ENCODE measurements at regions not wholly inside any gene's neighbourhood (a gene's known extent, or its start where the extent isn't known, plus 50 kb on each side); places are given as distances from the start of the nearest gene placed in this dataset.

DNA sequence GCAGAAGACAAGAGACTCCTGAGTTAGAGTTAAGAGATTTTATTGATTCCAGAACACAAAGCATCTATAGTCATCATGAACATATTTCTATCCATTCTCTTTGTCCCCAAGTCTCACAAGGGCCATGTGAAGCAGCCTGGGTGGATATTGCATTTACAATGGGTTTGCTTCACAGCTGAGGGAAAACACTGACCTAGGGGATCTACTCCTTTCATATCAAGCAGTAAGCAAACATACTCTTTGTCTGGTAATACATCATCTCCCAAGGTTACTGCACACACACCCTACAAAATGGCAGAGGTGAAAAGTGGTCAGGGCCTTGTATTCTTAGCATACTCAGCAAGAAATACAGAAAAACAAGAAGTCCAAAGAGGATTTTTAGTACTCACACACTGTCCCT lies 267.7 kb upstream of the BCHE start:
- Mint-ChIP-seq H3K27me3 (ENCODE audit: low read depth) (no peaks in the 10 kb centered on the region), H3K4me1 (ENCODE audit: low read depth) (no peaks in the 10 kb centered on the region), H3K36me3 (ENCODE audit: insufficient read depth in 2 of 2) (no peaks in the 10 kb centered on the region), H3K4me3 (no peak overlapping the region), H3K9me3 (peaks cover 2 to 6% of the 10 kb centered on the region in 2 donors), H3K27ac (no peak overlapping the region)
- no peak for ATAC-seq (replicated peaks in 1 of 2)
- no peak for DNase-seq

DNA sequence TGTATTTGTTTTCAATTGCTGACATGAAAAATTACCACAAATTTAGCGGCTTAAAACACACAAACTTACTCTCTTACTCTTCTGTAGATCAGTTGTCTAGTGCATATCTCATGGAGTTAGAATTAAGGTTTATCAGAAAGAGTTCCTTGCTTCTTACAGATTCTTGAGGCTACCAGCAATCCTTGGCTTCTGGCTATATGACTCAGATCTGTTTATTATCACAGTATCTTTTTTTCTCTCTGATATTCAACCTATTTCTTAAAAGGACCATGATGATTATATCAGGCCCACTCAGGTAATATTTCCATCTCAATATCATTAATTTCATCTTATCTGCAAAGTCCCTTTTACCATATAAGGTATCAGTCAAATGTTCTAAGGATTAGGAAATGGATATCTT lies 263.5 kb upstream of the BCHE start:
- H3K9me3 Mint-ChIP-seq: peaks cover 0 to 10% of the 10 kb centered on the region in 2 donors
- DNase-seq: no peak
- H3K27ac Mint-ChIP-seq: no peak overlapping the region
- no peaks in the 10 kb centered on the region for H3K36me3 Mint-ChIP-seq (ENCODE audit: insufficient read depth in 2 of 2)
- no peak overlapping the region for H3K4me3 Mint-ChIP-seq
- no peaks in the 10 kb centered on the region for H3K27me3 Mint-ChIP-seq (ENCODE audit: low read depth)
- H3K4me1 Mint-ChIP-seq (ENCODE audit: low read depth): no peaks in the 10 kb centered on the region
- no peak for ATAC-seq (replicated peaks in 1 of 2)

DNA sequence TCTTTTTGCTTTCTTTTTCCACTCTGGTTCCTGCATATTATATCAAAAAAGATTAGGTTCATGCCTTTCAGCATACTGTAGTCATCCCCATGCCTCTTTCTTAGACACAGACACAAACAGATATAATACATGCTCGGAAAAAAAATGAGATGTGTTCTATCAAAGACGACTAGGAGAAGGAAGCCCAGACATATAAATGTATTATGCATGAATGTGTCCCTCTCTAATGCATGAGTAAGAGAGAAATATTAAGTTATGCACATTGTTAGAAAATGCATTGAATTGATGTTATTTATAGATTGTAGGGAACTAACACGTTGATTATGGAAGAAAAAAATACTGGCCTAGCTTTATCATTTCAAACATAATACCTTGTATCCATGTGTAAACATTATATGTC lies 252.4 kb upstream of the BCHE start:
- ATAC-seq (replicated peaks in 1 of 2) (no peak), DNase-seq (no peak)
- Mint-ChIP-seq H3K4me3 (no peak overlapping the region), H3K27me3 (ENCODE audit: low read depth) (no peaks in the 10 kb centered on the region), H3K27ac (no peak overlapping the region), H3K4me1 (ENCODE audit: low read depth) (no peaks in the 10 kb centered on the region), H3K36me3 (ENCODE audit: insufficient read depth in 2 of 2) (no peaks in the 10 kb centered on the region), H3K9me3 (peaks cover 9 to 10% of the 10 kb centered on the region in 2 donors)

DNA sequence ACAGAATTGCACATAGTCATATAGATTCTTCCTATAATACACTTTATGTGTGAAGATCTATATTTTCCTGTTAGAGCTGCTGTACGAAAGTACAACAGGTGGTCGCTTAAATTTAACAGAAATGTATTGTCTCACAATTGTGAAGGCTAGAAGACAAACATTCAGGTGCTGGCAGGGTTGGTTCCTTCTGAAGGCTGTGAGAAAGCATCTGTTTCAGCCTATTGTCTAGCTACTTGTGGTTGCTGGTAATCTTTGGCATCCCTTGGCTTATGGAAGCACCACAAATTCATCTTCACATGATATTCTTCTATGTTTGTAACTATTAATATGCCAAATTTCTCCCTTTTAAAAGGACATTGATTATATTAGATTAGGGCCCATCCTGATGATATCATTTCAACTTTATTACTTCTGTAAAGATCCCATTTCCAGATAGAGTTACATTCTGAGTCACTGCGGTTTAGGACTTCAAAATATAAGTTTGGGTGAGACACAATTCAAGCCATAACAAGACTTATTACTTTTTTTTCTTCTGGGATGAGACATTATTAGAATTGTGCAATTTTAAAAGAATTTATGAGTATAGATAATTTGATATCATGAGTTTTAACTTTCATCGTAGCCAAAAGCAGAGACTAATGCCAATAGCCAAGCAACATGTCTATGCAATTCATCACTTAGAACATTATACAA lies 248.1 kb upstream of the BCHE start:
- no peaks in the 10 kb centered on the region for H3K4me1 Mint-ChIP-seq (ENCODE audit: low read depth)
- H3K4me3 Mint-ChIP-seq: no peak overlapping the region
- DNase-seq: no peak
- H3K27me3 Mint-ChIP-seq (ENCODE audit: low read depth): no peaks in the 10 kb centered on the region
- no peak overlapping the region for H3K27ac Mint-ChIP-seq
- no peaks in the 10 kb centered on the region for H3K36me3 Mint-ChIP-seq (ENCODE audit: insufficient read depth in 2 of 2)
- peaks cover 5 to 6% of the 10 kb centered on the region in 2 donors for H3K9me3 Mint-ChIP-seq
- no peak for ATAC-seq (replicated peaks in 1 of 2)

DNA sequence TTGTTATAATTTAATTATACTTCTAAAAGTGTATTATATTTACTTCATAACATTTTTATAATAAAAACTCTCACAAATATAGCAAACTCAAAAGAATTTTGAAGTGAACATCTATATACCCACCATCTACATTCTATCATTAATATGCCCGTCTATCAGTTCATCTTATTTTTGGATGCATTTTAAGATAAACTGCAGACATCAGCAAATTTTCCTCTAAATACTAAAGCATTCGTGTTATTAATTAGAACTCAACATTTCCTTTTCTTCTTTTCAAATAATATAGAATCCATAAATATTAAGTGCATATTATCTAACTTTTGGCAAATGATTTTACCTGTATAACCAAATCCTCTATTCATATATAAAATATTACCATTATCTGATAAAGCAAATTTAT lies 242.9 kb upstream of the BCHE start:
- no peaks in the 10 kb centered on the region for H3K27me3 Mint-ChIP-seq (ENCODE audit: low read depth)
- ATAC-seq (replicated peaks in 1 of 2): no peak
- no peaks in the 10 kb centered on the region for H3K36me3 Mint-ChIP-seq (ENCODE audit: insufficient read depth in 2 of 2)
- H3K27ac Mint-ChIP-seq: no peak overlapping the region
- peaks cover 0 to 4% of the 10 kb centered on the region in 2 donors for H3K9me3 Mint-ChIP-seq
- no peak overlapping the region for H3K4me3 Mint-ChIP-seq
- DNase-seq: no peak
- H3K4me1 Mint-ChIP-seq (ENCODE audit: low read depth): no peaks in the 10 kb centered on the region

DNA sequence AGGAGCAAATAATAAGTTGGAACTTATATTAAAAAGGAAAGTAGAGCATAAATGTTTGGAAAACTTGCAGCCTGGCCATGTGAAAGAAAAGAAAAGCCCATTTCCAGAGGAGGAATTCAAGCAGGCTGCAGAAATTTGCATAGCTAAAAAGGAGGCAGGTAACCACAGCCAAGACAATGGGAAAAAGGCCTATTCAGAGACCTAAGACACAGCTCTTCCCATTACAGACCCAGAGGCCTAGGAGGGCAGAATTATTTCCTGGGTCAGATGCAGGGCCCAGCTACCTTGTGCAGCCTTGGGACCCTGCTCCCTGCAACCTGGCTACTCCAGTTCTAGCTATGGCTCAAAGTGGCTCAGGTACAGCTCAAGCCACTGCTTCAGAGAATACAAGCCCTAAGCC lies 234.6 kb upstream of the BCHE start:
- ATAC-seq (replicated peaks in 1 of 2) (no peak), DNase-seq (no peak)
- no peaks in the 10 kb centered on the region for H3K4me1 Mint-ChIP-seq (ENCODE audit: low read depth)
- H3K27me3 Mint-ChIP-seq (ENCODE audit: low read depth): no peaks in the 10 kb centered on the region
- peaks cover 0 to 4% of the 10 kb centered on the region in 2 donors for H3K9me3 Mint-ChIP-seq
- H3K36me3 Mint-ChIP-seq (ENCODE audit: insufficient read depth in 2 of 2): no peaks in the 10 kb centered on the region
- no peak overlapping the region for H3K4me3 Mint-ChIP-seq
- H3K27ac Mint-ChIP-seq: no peak overlapping the region

DNA sequence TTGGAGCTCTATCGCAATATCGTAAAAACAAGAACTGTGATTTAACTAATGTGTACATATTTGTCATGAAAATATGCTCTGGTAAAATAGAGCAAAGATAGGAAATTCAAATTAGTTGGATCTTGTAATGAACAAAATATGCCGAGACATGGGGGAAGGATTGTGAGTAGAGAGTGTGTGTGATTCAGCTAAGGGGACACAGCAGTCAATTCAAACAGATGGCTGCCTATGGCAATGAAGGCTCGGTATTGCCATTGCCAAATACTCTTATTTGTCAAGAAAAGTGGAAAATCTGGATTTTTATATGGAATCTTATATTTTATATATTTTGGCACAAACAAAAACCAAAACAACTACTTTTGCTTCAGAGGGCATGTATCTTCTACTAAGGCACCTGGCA lies 227.3 kb upstream of the BCHE start:
- H3K4me3 Mint-ChIP-seq: no peak overlapping the region
- H3K4me1 Mint-ChIP-seq (ENCODE audit: low read depth): no peaks in the 10 kb centered on the region
- no peak overlapping the region for H3K27ac Mint-ChIP-seq
- H3K9me3 Mint-ChIP-seq: peaks cover 1 to 2% of the 10 kb centered on the region in 2 donors
- H3K36me3 Mint-ChIP-seq (ENCODE audit: insufficient read depth in 2 of 2): no peaks in the 10 kb centered on the region
- DNase-seq: no peak
- ATAC-seq (replicated peaks in 1 of 2): no peak
- no peaks in the 10 kb centered on the region for H3K27me3 Mint-ChIP-seq (ENCODE audit: low read depth)

DNA sequence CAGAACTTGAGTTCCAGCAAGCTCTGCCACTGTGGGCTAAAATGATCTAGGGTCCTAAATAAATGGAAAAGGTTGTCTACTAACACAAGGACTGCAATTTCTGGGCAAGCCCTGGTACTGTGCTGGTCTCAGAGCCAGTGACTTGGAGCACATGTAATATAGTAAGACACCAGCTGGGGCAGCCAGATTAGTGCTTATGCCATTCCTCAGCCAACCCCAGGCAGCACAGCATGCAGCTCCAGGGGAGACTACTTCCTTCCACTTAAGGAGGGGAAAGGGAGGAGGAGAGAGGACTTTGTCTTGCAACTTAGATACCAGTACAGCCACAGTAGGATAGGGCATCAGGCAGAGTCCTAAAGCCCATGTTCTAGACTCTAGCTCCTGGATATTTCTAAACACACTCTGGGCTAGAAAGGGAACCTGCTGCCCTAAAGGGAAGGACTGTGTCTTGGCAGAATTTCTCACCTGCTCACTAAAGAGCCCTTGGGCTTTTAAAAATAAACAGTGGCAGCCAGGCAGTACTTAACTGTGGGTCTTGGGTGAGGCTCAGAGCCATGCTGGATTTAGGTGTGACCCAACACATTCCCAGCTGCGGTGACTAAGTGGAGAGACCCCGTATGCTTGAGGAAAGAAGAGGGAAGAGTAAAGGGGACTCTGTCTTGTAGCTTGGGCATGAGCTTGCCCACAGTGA lies 223.7 kb upstream of the BCHE start:
- Mint-ChIP-seq H3K27ac (no peak overlapping the region), H3K36me3 (ENCODE audit: insufficient read depth in 2 of 2) (no peaks in the 10 kb centered on the region), H3K9me3 (peaks cover 1 to 5% of the 10 kb centered on the region in 2 donors), H3K27me3 (ENCODE audit: low read depth) (no peaks in the 10 kb centered on the region), H3K4me3 (no peak overlapping the region), H3K4me1 (ENCODE audit: low read depth) (no peaks in the 10 kb centered on the region)
- DNase-seq (no peak), ATAC-seq (replicated peaks in 1 of 2) (no peak)

DNA sequence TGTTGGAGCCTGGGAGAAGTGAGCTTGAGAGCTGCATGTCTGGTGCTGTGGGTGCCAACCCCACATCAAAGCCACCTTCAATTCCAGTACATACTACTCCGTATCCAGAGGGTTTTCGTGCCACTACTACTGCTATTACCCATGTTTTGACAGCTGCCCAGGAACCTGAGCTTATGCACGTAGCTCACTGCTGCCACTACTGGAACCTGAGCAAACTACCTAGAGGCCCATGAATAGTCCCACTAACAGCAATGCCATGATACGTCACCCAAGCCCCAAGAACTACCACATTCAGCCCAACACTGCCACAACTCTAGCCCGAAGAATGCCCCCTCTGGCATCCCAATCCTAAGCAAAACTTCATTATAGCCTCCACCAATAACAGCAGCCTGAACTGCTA lies 215.2 kb upstream of the BCHE start:
- peaks cover 2 to 9% of the 10 kb centered on the region in 2 donors for H3K9me3 Mint-ChIP-seq
- ATAC-seq (replicated peaks in 1 of 2) (no peak), DNase-seq (no peak)
- no peaks in the 10 kb centered on the region for H3K36me3 Mint-ChIP-seq (ENCODE audit: insufficient read depth in 2 of 2)
- H3K27me3 Mint-ChIP-seq (ENCODE audit: low read depth): no peaks in the 10 kb centered on the region
- H3K4me3 Mint-ChIP-seq: no peak overlapping the region
- no peaks in the 10 kb centered on the region for H3K4me1 Mint-ChIP-seq (ENCODE audit: low read depth)
- H3K27ac Mint-ChIP-seq: no peak overlapping the region

DNA sequence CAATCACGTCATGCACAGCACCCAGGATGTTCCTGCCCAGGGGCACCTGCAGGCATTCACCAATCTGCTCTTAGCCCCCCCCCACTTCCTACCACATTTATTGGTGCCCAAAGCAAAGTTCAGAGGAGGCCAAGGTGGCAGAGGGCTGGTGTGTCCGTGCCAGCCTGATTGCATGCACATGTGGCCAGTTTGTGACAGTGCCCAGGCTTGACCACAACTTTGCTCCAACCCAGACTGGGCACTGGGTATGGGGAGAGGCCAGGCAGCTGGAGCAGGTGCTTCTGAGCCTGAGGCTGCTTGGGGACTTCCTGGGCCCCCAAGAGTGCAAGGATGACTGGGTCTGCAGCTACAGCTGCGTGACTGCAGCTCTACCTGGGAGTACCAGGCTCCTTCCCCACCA lies 192.3 kb upstream of the BCHE start:
- DNase-seq (no peak), ATAC-seq (replicated peaks in 1 of 2) (no peak)
- H3K27me3 Mint-ChIP-seq (ENCODE audit: low read depth): no peaks in the 10 kb centered on the region
- peaks cover 0 to 2% of the 10 kb centered on the region in 2 donors for H3K36me3 Mint-ChIP-seq (ENCODE audit: insufficient read depth in 2 of 2)
- H3K27ac Mint-ChIP-seq: no peak overlapping the region
- H3K4me1 Mint-ChIP-seq (ENCODE audit: low read depth): no peaks in the 10 kb centered on the region
- H3K9me3 Mint-ChIP-seq: peaks cover 4 to 9% of the 10 kb centered on the region in 2 donors
- no peak overlapping the region for H3K4me3 Mint-ChIP-seq

DNA sequence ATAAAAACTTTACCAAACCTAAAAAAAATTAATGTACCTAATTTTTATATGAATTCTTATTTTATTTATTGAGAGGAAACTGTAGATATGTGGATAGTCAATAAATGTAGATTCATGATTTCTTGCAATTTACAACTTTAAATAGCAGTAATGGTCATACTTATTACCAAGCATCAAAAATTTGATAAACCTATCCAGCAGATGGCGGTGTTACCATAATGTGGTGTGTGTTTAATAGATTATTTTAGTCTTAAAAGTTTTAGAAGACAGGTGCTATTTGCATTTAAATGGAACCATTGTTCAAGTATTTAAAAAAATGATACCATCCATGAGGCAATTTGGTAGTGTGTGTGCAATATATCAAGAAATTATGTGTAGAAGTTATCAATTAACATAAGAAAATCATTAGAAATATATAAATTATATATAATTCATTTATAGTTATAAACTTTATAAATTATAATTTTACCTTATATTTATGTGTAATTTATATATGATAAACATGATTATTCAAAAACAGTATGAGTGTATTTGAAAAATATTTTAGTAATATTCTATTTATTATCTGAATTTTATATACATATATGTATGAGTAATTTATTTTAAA lies 176.0 kb upstream of the BCHE start:
- ATAC-seq (replicated peaks in 1 of 2): no peak
- no peak overlapping the region for H3K4me3 Mint-ChIP-seq
- no peaks in the 10 kb centered on the region for H3K4me1 Mint-ChIP-seq (ENCODE audit: low read depth)
- no peaks in the 10 kb centered on the region for H3K27me3 Mint-ChIP-seq (ENCODE audit: low read depth)
- no peak for DNase-seq
- no peak overlapping the region for H3K27ac Mint-ChIP-seq
- no peaks in the 10 kb centered on the region for H3K36me3 Mint-ChIP-seq (ENCODE audit: insufficient read depth in 2 of 2)
- H3K9me3 Mint-ChIP-seq: peaks cover 4 to 6% of the 10 kb centered on the region in 2 donors

DNA sequence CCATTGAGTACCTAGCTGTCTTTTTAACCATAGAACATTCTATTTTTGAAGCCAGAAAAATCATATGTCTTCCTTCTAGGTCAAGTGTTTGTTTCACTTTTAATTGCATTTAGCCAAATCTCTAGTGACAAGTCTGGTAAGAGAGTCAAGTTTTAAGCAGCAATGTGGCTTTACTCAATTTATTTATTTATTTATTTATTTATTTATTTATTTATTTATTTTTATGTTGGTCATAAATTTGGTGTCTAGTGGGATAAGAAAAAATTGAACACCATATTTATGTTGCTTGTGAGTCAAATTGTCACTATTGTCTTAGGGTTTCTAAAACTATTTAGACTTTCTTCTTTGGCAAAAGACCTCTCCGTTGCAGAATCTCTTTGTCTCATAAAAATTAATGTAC lies 174.5 kb upstream of the BCHE start:
- Mint-ChIP-seq H3K27ac (no peak overlapping the region), H3K9me3 (peaks cover 5 to 9% of the 10 kb centered on the region in 2 donors), H3K36me3 (ENCODE audit: insufficient read depth in 2 of 2) (peaks cover 0 to 2% of the 10 kb centered on the region in 2 donors), H3K4me1 (ENCODE audit: low read depth) (no peaks in the 10 kb centered on the region), H3K4me3 (no peak overlapping the region), H3K27me3 (ENCODE audit: low read depth) (no peaks in the 10 kb centered on the region)
- ATAC-seq (replicated peaks in 1 of 2): no peak
- no peak for DNase-seq

DNA sequence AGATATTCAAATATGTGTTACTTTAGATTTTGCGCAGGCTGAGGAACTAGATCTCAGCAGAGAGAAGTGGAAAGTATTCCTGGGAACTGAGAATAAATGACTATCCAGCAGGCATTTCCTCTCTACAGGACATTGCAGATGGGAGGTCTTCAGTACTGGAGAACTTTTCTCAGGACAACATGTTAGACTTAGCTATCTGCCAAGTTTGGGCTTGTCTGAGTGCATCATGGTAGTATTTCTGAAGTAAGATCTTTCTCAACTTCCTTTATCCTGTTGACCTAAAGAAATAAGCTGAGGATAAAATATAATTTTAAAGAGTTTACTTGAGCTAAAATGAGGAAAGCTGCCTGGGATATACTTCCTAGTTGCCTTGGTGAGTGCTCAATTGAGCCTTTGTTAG lies 167.9 kb upstream of the BCHE start:
- ATAC-seq (replicated peaks in 1 of 2) (no peak), DNase-seq (no peak)
- no peaks in the 10 kb centered on the region for H3K27me3 Mint-ChIP-seq (ENCODE audit: low read depth)
- H3K27ac Mint-ChIP-seq: no peak overlapping the region
- no peaks in the 10 kb centered on the region for H3K4me1 Mint-ChIP-seq (ENCODE audit: low read depth)
- H3K36me3 Mint-ChIP-seq (ENCODE audit: insufficient read depth in 2 of 2): peaks cover 0 to 2% of the 10 kb centered on the region in 2 donors
- no peak overlapping the region for H3K4me3 Mint-ChIP-seq
- H3K9me3 Mint-ChIP-seq: peaks cover 9 to 13% of the 10 kb centered on the region in 2 donors
